ENCODE measurements at regions not wholly inside any gene's neighbourhood (a gene's known extent, or its start where the extent isn't known, plus 50 kb on each side); places are given as distances from the start of the nearest gene placed in this dataset.

DNA sequence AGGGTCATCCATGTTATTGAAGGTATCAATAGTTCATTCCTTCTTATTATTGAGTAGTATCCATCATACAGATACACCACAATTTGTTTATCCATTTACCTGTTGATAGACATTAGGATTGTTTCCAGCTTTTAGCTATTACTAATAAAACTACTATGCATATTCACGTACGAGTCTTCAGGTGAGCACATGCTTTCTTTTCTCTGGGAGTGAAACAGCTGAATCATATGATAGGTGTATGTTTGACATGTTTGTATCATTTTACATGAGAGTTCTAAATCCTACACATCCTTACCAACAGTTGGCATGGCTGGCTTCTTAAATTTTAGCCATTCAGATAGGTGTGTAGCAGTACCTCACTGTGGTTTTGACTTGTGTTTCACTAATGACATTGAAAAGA is 556.6 kb upstream of the DIPK2B start:
- no peaks in the 10 kb centered on the region for H3K9me3 ChIP-seq (ENCODE audit: control insufficient read depth in 2 of 2, insufficient read depth in 1 of 2, low read depth in 1 of 2, low read length in 1 of 2)
- no peak for DNase-seq
- no peaks in the 10 kb centered on the region for H3K36me3 ChIP-seq (ENCODE audit: control insufficient read depth in 3 of 3, insufficient read depth in 2 of 3, low read depth in 1 of 3, low read length in 3 of 3)
- 81 to 94% (median 82%) methylated on average over 2 of the region's 2 CpGs for WGBS, 3 donors
- no peaks in the 10 kb centered on the region for H3K27me3 ChIP-seq (ENCODE audit: control insufficient read depth in 3 of 3, insufficient read depth in 3 of 3, low read length in 3 of 3)
- peaks cover 0 to 3% (median 0%) of the 10 kb centered on the region in 3 donors for H3K4me1 ChIP-seq (ENCODE audit: control insufficient read depth in 3 of 3, insufficient read depth in 2 of 3, low read depth in 1 of 3, low read length in 2 of 3)
- H3K4me3 ChIP-seq (ENCODE audit: low read depth in 1 of 3, low read length in 3 of 3) = no peak overlapping the region
- H3K27ac ChIP-seq (ENCODE audit: low read depth in 1 of 3, low read length in 2 of 3) = no peak overlapping the region
- no peak for FAIRE-seq

DNA sequence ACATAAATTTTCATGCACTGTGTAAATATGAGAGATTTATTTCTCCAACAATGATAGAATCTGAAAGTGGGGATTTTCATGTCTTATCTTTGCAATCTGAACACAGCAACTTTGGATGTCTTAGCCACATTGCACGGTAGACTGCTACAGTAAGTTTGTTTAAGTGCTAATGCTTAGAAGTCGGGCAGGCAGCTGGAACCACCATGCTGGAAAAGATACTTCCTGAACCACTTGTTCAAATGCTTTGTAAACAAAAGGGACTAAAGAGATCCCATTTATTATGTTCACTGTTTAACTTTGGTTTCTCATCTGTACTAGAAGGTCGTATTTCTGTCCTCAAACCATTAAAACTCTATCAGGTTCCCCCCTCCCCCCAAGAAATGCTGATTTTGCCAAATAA is 555.9 kb upstream of the DIPK2B start:
- Histone ChIP-seq H3K9me3 (ENCODE audit: control insufficient read depth in 2 of 2, insufficient read depth in 1 of 2, low read depth in 1 of 2, low read length in 1 of 2) (no peaks in the 10 kb centered on the region), H3K4me1 (ENCODE audit: control insufficient read depth in 3 of 3, insufficient read depth in 2 of 3, low read depth in 1 of 3, low read length in 2 of 3) (peaks cover 0 to 3% (median 0%) of the 10 kb centered on the region in 3 donors), H3K4me3 (ENCODE audit: low read depth in 1 of 3, low read length in 3 of 3) (no peak overlapping the region), H3K27me3 (ENCODE audit: control insufficient read depth in 3 of 3, insufficient read depth in 3 of 3, low read length in 3 of 3) (no peaks in the 10 kb centered on the region), H3K27ac (ENCODE audit: low read depth in 1 of 3, low read length in 2 of 3) (no peak overlapping the region), H3K36me3 (ENCODE audit: control insufficient read depth in 3 of 3, insufficient read depth in 2 of 3, low read depth in 1 of 3, low read length in 3 of 3) (no peaks in the 10 kb centered on the region)
- DNase-seq (no peak), FAIRE-seq (no peak)
- 14 to 40% (median 36%) methylated on average over 3 of the region's 3 CpGs for WGBS, 3 donors

DNA sequence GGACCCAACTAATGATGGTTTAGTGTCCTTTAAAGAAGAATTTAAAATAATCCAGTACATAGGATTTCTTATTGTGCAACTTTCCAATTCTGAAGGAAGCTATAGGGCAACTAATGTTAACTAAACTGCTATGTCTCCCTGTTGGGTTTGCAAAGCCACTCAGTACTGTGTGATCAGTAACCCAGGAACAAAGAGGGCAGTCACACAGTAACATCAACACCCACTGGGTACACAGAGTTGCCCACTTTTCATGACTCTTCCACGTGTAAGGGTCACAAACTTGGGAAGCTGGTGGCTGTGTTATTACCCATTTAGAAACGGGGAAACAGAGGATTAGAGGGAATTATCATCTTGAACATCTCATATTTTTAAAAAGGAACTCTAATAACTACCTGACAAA is 555.0 kb upstream of the DIPK2B start:
- FAIRE-seq (no peak), DNase-seq (no peak)
- no peak overlapping the region for H3K4me3 ChIP-seq (ENCODE audit: low read depth in 1 of 3, low read length in 3 of 3)
- no peak overlapping the region for H3K27ac ChIP-seq (ENCODE audit: low read depth in 1 of 3, low read length in 2 of 3)
- H3K36me3 ChIP-seq (ENCODE audit: control insufficient read depth in 3 of 3, insufficient read depth in 2 of 3, low read depth in 1 of 3, low read length in 3 of 3) = no peaks in the 10 kb centered on the region
- H3K27me3 ChIP-seq (ENCODE audit: control insufficient read depth in 3 of 3, insufficient read depth in 3 of 3, low read length in 3 of 3) = no peaks in the 10 kb centered on the region
- peaks cover 0 to 3% (median 0%) of the 10 kb centered on the region in 3 donors for H3K4me1 ChIP-seq (ENCODE audit: control insufficient read depth in 3 of 3, insufficient read depth in 2 of 3, low read depth in 1 of 3, low read length in 2 of 3)
- H3K9me3 ChIP-seq (ENCODE audit: control insufficient read depth in 2 of 2, insufficient read depth in 1 of 2, low read depth in 1 of 2, low read length in 1 of 2) = no peaks in the 10 kb centered on the region
- 49 to 71% (median 54%) methylated on average over 2 of the region's 2 CpGs for WGBS, 3 donors

DNA sequence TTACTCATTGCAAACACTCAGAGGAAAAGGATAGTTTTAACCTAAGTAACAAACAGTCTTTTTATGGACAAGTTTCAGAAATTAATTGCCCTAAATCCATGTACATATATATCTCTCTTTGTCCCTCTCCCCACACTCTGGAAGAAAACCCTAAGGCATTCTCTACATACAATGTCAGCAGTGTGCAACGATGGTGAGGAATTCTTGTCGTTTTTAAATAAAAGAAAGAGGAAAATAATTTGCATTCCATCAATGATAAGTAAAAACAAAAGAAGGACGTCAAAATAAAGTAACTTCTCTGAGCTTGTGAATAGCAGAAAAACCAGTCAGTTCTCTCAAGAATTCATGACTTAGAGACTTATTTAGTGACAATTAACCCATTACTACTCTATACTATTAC is 550.5 kb upstream of the DIPK2B start:
- H3K27ac ChIP-seq (ENCODE audit: low read depth in 1 of 3, low read length in 2 of 3) = no peak overlapping the region

DNA sequence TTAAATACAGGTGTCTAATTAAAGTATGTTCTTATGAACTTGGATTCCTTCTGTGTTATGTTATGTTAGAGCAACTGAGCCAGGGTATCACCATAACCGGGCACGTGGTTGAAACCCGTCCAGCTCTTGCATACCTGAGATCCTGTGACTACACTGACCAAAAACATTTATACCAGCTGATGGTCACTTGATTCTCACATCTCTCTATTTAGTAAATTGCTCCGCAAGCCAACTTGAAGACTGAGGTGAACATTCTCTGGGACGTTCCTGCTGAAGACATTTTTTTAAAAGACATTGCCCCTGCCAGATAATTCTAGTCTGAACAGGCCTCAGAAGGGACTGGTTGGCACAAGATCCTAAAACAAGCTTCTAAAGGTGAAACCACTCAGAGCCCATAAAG is 550.0 kb upstream of the DIPK2B start:
- Histone ChIP-seq H3K4me3 (ENCODE audit: low read depth in 1 of 3, low read length in 3 of 3) (no peak overlapping the region), H3K27me3 (ENCODE audit: control insufficient read depth in 3 of 3, insufficient read depth in 3 of 3, low read length in 3 of 3) (no peaks in the 10 kb centered on the region), H3K36me3 (ENCODE audit: control insufficient read depth in 3 of 3, insufficient read depth in 2 of 3, low read depth in 1 of 3, low read length in 3 of 3) (no peaks in the 10 kb centered on the region), H3K9me3 (ENCODE audit: control insufficient read depth in 2 of 2, insufficient read depth in 1 of 2, low read depth in 1 of 2, low read length in 1 of 2) (no peaks in the 10 kb centered on the region), H3K4me1 (ENCODE audit: control insufficient read depth in 3 of 3, insufficient read depth in 2 of 3, low read depth in 1 of 3, low read length in 2 of 3) (peaks cover 0 to 3% (median 0%) of the 10 kb centered on the region in 3 donors), H3K27ac (ENCODE audit: low read depth in 1 of 3, low read length in 2 of 3) (no peak overlapping the region)
- DNase-seq (no peak), FAIRE-seq (no peak)
- WGBS, 3 donors = 77 to 81% (median 80%) methylated on average over 5 of the region's 5 CpGs

More for the DNA sequence above, 550.5 kb upstream of the DIPK2B start:
- Histone ChIP-seq H3K36me3 (ENCODE audit: control insufficient read depth in 3 of 3, insufficient read depth in 2 of 3, low read depth in 1 of 3, low read length in 3 of 3) (no peaks in the 10 kb centered on the region), H3K27me3 (ENCODE audit: control insufficient read depth in 3 of 3, insufficient read depth in 3 of 3, low read length in 3 of 3) (no peaks in the 10 kb centered on the region), H3K4me1 (ENCODE audit: control insufficient read depth in 3 of 3, insufficient read depth in 2 of 3, low read depth in 1 of 3, low read length in 2 of 3) (peaks cover 0 to 3% (median 0%) of the 10 kb centered on the region in 3 donors), H3K4me3 (ENCODE audit: low read depth in 1 of 3, low read length in 3 of 3) (no peak overlapping the region), H3K9me3 (ENCODE audit: control insufficient read depth in 2 of 2, insufficient read depth in 1 of 2, low read depth in 1 of 2, low read length in 1 of 2) (no peaks in the 10 kb centered on the region)
- 29 to 39% (median 30%) methylated on average over 3 of the region's 3 CpGs for WGBS, 3 donors
- FAIRE-seq (no peak), DNase-seq (no peak)

DNA sequence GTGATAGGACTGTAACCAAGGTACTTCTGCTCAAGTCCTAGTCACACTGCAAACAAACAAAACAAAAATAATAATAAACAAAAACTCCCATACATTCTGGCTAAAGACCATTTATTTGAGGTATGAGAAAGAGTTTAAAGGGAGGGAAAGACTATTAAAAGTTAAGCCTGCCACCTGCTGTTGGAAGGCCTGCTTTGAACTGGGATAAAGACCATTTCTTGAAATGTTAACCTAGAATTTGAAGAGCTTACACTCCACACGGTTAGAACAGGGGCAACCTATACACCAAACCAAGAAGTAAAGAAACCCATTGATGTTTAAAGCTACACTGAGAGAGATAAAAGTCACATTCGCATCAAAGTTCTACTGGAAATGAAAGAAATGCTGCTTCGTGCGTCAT is 548.7 kb upstream of the DIPK2B start:
- no peak for DNase-seq
- H3K4me1 ChIP-seq (ENCODE audit: control insufficient read depth in 3 of 3, insufficient read depth in 2 of 3, low read depth in 1 of 3, low read length in 2 of 3) = peaks cover 0 to 2% (median 0%) of the 10 kb centered on the region in 3 donors
- no peak for FAIRE-seq
- WGBS, 3 donors = 60 to 71% (median 69%) methylated on average over 4 of the region's 4 CpGs
- no peaks in the 10 kb centered on the region for H3K36me3 ChIP-seq (ENCODE audit: control insufficient read depth in 3 of 3, insufficient read depth in 2 of 3, low read depth in 1 of 3, low read length in 3 of 3)
- no peaks in the 10 kb centered on the region for H3K27me3 ChIP-seq (ENCODE audit: control insufficient read depth in 3 of 3, insufficient read depth in 3 of 3, low read length in 3 of 3)
- no peak overlapping the region for H3K27ac ChIP-seq (ENCODE audit: low read depth in 1 of 3, low read length in 2 of 3)
- H3K4me3 ChIP-seq (ENCODE audit: low read depth in 1 of 3, low read length in 3 of 3) = no peak overlapping the region
- no peaks in the 10 kb centered on the region for H3K9me3 ChIP-seq (ENCODE audit: control insufficient read depth in 2 of 2, insufficient read depth in 1 of 2, low read depth in 1 of 2, low read length in 1 of 2)

DNA sequence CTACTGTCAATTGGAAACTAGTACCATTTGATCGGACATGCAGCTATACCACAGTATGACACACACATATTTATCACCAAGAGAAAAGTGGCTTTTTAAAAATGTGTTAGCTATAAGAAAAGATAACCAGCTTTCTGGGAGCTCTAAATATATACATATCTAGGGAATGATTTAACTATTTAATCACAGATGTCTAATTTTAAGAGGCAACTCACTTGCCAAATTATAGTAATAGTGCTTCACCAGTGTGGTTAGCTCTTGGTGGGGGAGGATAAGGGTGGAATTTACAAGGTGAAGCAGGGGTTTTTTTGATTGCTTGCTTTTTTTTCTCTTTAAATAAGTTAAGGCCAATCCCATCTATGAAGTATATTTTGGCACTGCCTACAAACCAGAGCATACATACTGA is 547.7 kb upstream of the DIPK2B start:
- 78 to 86% (median 79%) methylated on average over 1 of the region's 1 CpG for WGBS, 3 donors
- H3K27me3 ChIP-seq (ENCODE audit: control insufficient read depth in 3 of 3, insufficient read depth in 3 of 3, low read length in 3 of 3) = no peaks in the 10 kb centered on the region
- no peak overlapping the region for H3K4me3 ChIP-seq (ENCODE audit: low read depth in 1 of 3, low read length in 3 of 3)
- H3K4me1 ChIP-seq (ENCODE audit: control insufficient read depth in 3 of 3, insufficient read depth in 2 of 3, low read depth in 1 of 3, low read length in 2 of 3) = no peaks in the 10 kb centered on the region
- no peaks in the 10 kb centered on the region for H3K36me3 ChIP-seq (ENCODE audit: control insufficient read depth in 3 of 3, insufficient read depth in 2 of 3, low read depth in 1 of 3, low read length in 3 of 3)
- no peak overlapping the region for H3K27ac ChIP-seq (ENCODE audit: low read depth in 1 of 3, low read length in 2 of 3)
- no peaks in the 10 kb centered on the region for H3K9me3 ChIP-seq (ENCODE audit: control insufficient read depth in 2 of 2, insufficient read depth in 1 of 2, low read depth in 1 of 2, low read length in 1 of 2)
- no peak for FAIRE-seq
- DNase-seq = no peak

DNA sequence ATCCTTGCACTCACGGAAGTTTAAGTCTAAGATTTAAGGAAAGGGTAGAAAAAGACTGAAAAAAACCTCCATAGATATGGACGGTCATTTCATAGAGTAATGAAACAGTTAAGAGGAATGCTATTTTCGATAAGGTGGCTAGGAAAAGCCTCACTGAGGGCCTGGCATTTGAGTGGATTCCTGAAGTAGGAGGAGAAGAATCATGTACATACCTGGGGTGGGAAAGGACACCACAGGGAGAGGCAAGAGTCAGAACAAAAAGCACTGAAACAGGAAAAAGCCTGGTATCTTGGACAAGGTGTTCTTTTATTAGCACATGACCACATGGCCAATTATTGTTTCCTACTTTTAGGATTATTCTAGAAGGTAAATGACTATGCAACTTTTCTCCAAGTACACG is 547.2 kb upstream of the DIPK2B start:
- Histone ChIP-seq H3K27me3 (ENCODE audit: control insufficient read depth in 3 of 3, insufficient read depth in 3 of 3, low read length in 3 of 3) (no peaks in the 10 kb centered on the region), H3K4me1 (ENCODE audit: control insufficient read depth in 3 of 3, insufficient read depth in 2 of 3, low read depth in 1 of 3, low read length in 2 of 3) (no peaks in the 10 kb centered on the region), H3K27ac (ENCODE audit: low read depth in 1 of 3, low read length in 2 of 3) (no peak overlapping the region), H3K4me3 (ENCODE audit: low read depth in 1 of 3, low read length in 3 of 3) (no peak overlapping the region), H3K9me3 (ENCODE audit: control insufficient read depth in 2 of 2, insufficient read depth in 1 of 2, low read depth in 1 of 2, low read length in 1 of 2) (no peaks in the 10 kb centered on the region), H3K36me3 (ENCODE audit: control insufficient read depth in 3 of 3, insufficient read depth in 2 of 3, low read depth in 1 of 3, low read length in 3 of 3) (no peaks in the 10 kb centered on the region)
- DNase-seq (no peak), FAIRE-seq (no peak)
- WGBS, 3 donors = 55 to 69% (median 65%) methylated on average over 4 of the region's 4 CpGs

DNA sequence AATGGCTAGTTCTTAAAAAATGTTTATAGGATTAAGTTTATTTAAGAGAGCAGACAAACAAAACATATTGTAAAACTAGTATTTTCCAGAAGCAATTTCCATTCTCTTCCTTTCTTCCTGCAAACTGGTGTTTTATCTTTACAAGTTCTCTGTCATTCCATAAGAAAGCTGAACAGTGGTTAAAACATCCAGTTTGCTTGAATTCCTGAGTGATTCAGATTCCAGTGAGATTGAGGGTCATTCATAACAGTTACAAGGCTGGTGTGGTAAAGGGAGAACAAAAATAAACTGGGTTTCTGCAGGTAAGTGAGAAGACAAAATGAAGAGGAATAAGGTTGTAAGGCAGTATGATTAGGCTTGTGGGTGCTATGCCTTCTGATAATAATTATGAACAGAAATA is 544.8 kb upstream of the DIPK2B start:
- H3K4me1 ChIP-seq (ENCODE audit: control insufficient read depth in 3 of 3, insufficient read depth in 2 of 3, low read depth in 1 of 3, low read length in 2 of 3) = no peaks in the 10 kb centered on the region
- DNase-seq (no peak), FAIRE-seq (no peak)
- H3K4me3 ChIP-seq (ENCODE audit: low read depth in 1 of 3, low read length in 3 of 3) = no peak overlapping the region
- no peaks in the 10 kb centered on the region for H3K27me3 ChIP-seq (ENCODE audit: control insufficient read depth in 3 of 3, insufficient read depth in 3 of 3, low read length in 3 of 3)
- H3K9me3 ChIP-seq (ENCODE audit: control insufficient read depth in 2 of 2, insufficient read depth in 1 of 2, low read depth in 1 of 2, low read length in 1 of 2) = no peaks in the 10 kb centered on the region
- H3K27ac ChIP-seq (ENCODE audit: low read depth in 1 of 3, low read length in 2 of 3) = no peak overlapping the region
- H3K36me3 ChIP-seq (ENCODE audit: control insufficient read depth in 3 of 3, insufficient read depth in 2 of 3, low read depth in 1 of 3, low read length in 3 of 3) = no peaks in the 10 kb centered on the region
